HEK293T (cell line): ENCODE measurements at regions not wholly inside any gene's neighbourhood (a gene's known extent, or its start where the extent isn't known, plus 50 kb on each side); places are given as distances from the start of the nearest gene placed in this dataset.

Experiments used
- BHLHE40 ChIP-seq: fragments of 450-650 bp; IDR thresholded peaks from 2 replicates; pipeline ENCODE4 v1.6.1; 2016; ENCODE audit warnings: mild to moderate bottlenecking, moderate library complexity, borderline replicate concordance
- FOXK2 ChIP-seq: fragments of 450-650 bp; IDR thresholded peaks from 2 replicates; pipeline ENCODE4 v1.6.1; 2016; ENCODE audit warnings: mild to moderate bottlenecking
- FOXM1 ChIP-seq: fragments of 450-650 bp; IDR thresholded peaks from 2 replicates; pipeline ENCODE4 v1.6.1; 2017; ENCODE audit warnings: mild to moderate bottlenecking, borderline replicate concordance
- LEF1 ChIP-seq: fragments of 450-650 bp; IDR thresholded peaks from 2 replicates; pipeline ENCODE4 v1.6.1; 2017; ENCODE audit warnings: mild to moderate bottlenecking, borderline replicate concordance
- SP1 ChIP-seq: fragments of 450-650 bp; IDR thresholded peaks from 2 replicates; pipeline ENCODE4 v1.6.1; 2017
- SUZ12 ChIP-seq: fragments of 450-650 bp; IDR thresholded peaks from 2 replicates; pipeline ENCODE4 v1.6.1; 2016; ENCODE audit warnings: mild to moderate bottlenecking
- TARDBP ChIP-seq: fragments of 450-650 bp; IDR thresholded peaks from 2 replicates; pipeline ENCODE4 v1.6.1; 2016
- ZNF384 ChIP-seq: fragments of 450-650 bp; IDR thresholded peaks from 2 replicates; pipeline ENCODE4 v1.6.1; 2016
- TF ChIP-seq, protein P1 (sequence below): fragments of 450-650 bp; IDR thresholded peaks from 2 replicates; pipeline ENCODE4 v1.6.1; 2016

DNA sequence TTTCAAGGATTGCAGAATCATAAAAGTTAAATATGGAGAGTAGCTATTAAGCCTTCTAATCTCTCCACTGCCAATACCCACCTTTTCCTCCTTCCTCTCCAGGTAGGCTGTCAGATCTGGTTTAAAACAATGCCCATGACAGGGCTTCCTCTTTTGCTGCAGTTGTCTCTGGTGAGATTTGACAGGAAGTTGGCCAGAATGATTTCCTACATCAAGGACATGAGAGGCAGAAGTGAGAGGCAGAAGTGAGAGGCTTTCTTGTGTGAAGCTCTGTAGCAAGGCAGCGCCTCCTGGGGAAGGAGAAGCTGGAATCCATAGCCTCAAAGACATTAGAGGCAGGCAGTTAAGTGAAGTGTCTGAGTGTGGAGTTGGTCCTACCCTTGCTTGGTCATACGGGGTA, 385.7 kb downstream of the HRH4 start:
- TF ChIP-seq FOXK2 (no peak), LEF1 (no peak), FOXM1 (no peak), SP1 (no peak), TARDBP (no peak), ZNF384 (no peak), BHLHE40 (no peak), SUZ12 (no peak)
- TF ChIP-seq, protein P1, sequence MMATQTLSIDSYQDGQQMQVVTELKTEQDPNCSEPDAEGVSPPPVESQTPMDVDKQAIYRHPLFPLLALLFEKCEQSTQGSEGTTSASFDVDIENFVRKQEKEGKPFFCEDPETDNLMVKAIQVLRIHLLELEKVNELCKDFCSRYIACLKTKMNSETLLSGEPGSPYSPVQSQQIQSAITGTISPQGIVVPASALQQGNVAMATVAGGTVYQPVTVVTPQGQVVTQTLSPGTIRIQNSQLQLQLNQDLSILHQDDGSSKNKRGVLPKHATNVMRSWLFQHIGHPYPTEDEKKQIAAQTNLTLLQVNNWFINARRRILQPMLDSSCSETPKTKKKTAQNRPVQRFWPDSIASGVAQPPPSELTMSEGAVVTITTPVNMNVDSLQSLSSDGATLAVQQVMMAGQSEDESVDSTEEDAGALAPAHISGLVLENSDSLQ: no peak
